Fibroblast of mammary gland (primary cell): ENCODE measurements at regions not wholly inside any gene's neighbourhood (a gene's known extent, or its start where the extent isn't known, plus 50 kb on each side); places are given as distances from the start of the nearest gene placed in this dataset.

Experiments used
- DNase-seq: peaks from one replicate; pipeline ENCODE4 v3.0.0-alpha.2; 2010; ENCODE audit warnings: low read depth
- H3K4me3 ChIP-seq: 2 replicates; pipeline ENCODE4 v1.5.1; 2011; ENCODE audit warnings: low read depth, mild to moderate bottlenecking, low read length, moderate library complexity; ENCODE audit not compliant: control insufficient read depth
- CTCF ChIP-seq: conservative IDR thresholded peaks from 2 replicates; pipeline ENCODE4 v1.5.1; 2011; ENCODE audit warnings: low read depth, low read length, inconsistent platforms; ENCODE audit not compliant: control insufficient read depth, insufficient read depth

GRCh38 chr5:38119836-38120235, 138.5 kb upstream of the EGFLAM start:
- no peak overlapping the region for H3K4me3 ChIP-seq
- no peak for TF ChIP-seq CTCF
- no peak for DNase-seq

GRCh38 chr5:38117784-38118479, 140.4 kb upstream of the EGFLAM start:
- peak; percentile 3 for DNase-seq
- no peak for TF ChIP-seq CTCF
- no peak overlapping the region for H3K4me3 ChIP-seq

GRCh38 chr5:38115318-38115827, 143.0 kb upstream of the EGFLAM start:
- no peak for TF ChIP-seq CTCF
- no peak overlapping the region for H3K4me3 ChIP-seq

GRCh38 chr5:38113880-38114279, 144.5 kb upstream of the EGFLAM start:
- no peak for TF ChIP-seq CTCF
- no peak for DNase-seq
- no peak overlapping the region for H3K4me3 ChIP-seq

More at GRCh38 chr5:38115318-38115827, 143.0 kb upstream of the EGFLAM start:
- DNase-seq: no peak

- DNase-seq: no peak
- no peak for TF ChIP-seq CTCF
- H3K4me3 ChIP-seq: no peak overlapping the region
These were observed 144.9 kb upstream of the EGFLAM start for GRCh38 chr5:38113456-38113855.

- TF ChIP-seq CTCF: no peak
- H3K4me3 ChIP-seq: no peak overlapping the region
- DNase-seq: no peak
These were observed 145.4 kb upstream of the EGFLAM start for GRCh38 chr5:38112938-38113337.
